ENCODE measurements at regions not wholly inside any gene's neighbourhood (a gene's known extent, or its start where the extent isn't known, plus 50 kb on each side); places are given as distances from the start of the nearest gene placed in this dataset.

GRCh38 chr9:129306318-129306973 is 128.4 kb upstream of the IER5L start:
- TF ChIP-seq POLR2A (IDR thresholded peaks at IDR 0.05) (no peak), CTCF (IDR thresholded peaks at IDR 0.05) (no peak)

Data from body of pancreas (tissue), 4 donors.